Type B pancreatic cell (in vitro differentiated cells): ENCODE measurements at regions not wholly inside any gene's neighbourhood (a gene's known extent, or its start where the extent isn't known, plus 50 kb on each side); places are given as distances from the start of the nearest gene placed in this dataset.

Experiments
- DNase-seq: peaks from one replicate; pipeline ENCODE4 v3.0.0; 2021; ENCODE audit warnings: mixed read lengths; ENCODE audit not compliant: unreplicated experiment; ENCODE audit errors: extremely low spot score
- H3K27ac Mint-ChIP-seq: 2 replicates; pipeline ENCODE4 v1.8.0; 2021; ENCODE audit warnings: mild to moderate bottlenecking, mixed read lengths
- H3K27me3 Mint-ChIP-seq: 2 replicates; pipeline ENCODE4 v1.8.0; 2021; ENCODE audit warnings: mixed read lengths
- H3K36me3 Mint-ChIP-seq: 2 replicates; pipeline ENCODE4 v1.8.0; 2021; ENCODE audit warnings: mixed read lengths
- H3K4me1 Mint-ChIP-seq: one replicate; pipeline ENCODE4 v1.8.0; 2021; ENCODE audit warnings: mixed read lengths; ENCODE audit not compliant: unreplicated experiment
- H3K4me3 Mint-ChIP-seq: 2 replicates; pipeline ENCODE4 v1.8.0; 2021; ENCODE audit warnings: mild to moderate bottlenecking, mixed read lengths
- H3K9me3 Mint-ChIP-seq: 2 replicates; pipeline ENCODE4 v1.8.0; 2021; ENCODE audit warnings: mixed read lengths
- CTCF ChIP-seq: fragments of 200-600 bp; sonication (generic); conservative IDR thresholded peaks from 2 replicates; pipeline ENCODE4 v1.5.0; 2021; ENCODE audit warnings: antibody characterized with exemption, mild to moderate bottlenecking

GRCh38 chr10:118204292-118204943 is 137.7 kb downstream of the FAM204A start:
- DNase-seq, result no peak
- Mint-ChIP-seq H3K4me1 (peaks cover 2% of the 10 kb centered on the region), H3K4me3 (no peak overlapping the region), H3K9me3 (peaks cover 5% of the 10 kb centered on the region), H3K27ac (no peak overlapping the region), H3K36me3 (no peaks in the 10 kb centered on the region), H3K27me3 (no peaks in the 10 kb centered on the region)
- TF ChIP-seq CTCF, result no peak

- H3K36me3 Mint-ChIP-seq, result no peaks in the 10 kb centered on the region
- no peak for DNase-seq
- H3K9me3 Mint-ChIP-seq, result peaks cover 5% of the 10 kb centered on the region
- no peak overlapping the region for H3K27ac Mint-ChIP-seq
- H3K27me3 Mint-ChIP-seq, result no peaks in the 10 kb centered on the region
- H3K4me1 Mint-ChIP-seq, result no peaks in the 10 kb centered on the region
- no peak overlapping the region for H3K4me3 Mint-ChIP-seq
- no peak for TF ChIP-seq CTCF
Measured at GRCh38 chr10:118203461-118203860, 138.7 kb downstream of the FAM204A start.

GRCh38 chr10:118195729-118196128 is 146.4 kb downstream of the FAM204A start:
- Mint-ChIP-seq H3K36me3 (no peaks in the 10 kb centered on the region), H3K27ac (no peak overlapping the region), H3K4me1 (no peaks in the 10 kb centered on the region), H3K4me3 (no peak overlapping the region), H3K27me3 (peaks cover 4% of the 10 kb centered on the region), H3K9me3 (peaks cover 5% of the 10 kb centered on the region)
- TF ChIP-seq CTCF, result no peak
- DNase-seq, result no peak

- Mint-ChIP-seq H3K9me3 (peaks cover 5% of the 10 kb centered on the region), H3K36me3 (no peaks in the 10 kb centered on the region), H3K4me3 (no peak overlapping the region), H3K27ac (no peak overlapping the region), H3K4me1 (no peaks in the 10 kb centered on the region), H3K27me3 (peaks cover 12% of the 10 kb centered on the region)
- no peak for TF ChIP-seq CTCF
- DNase-seq, result no peak
Measured at GRCh38 chr10:118193642-118194041, 146.9 kb upstream of the RAB11FIP2 start.

GRCh38 chr10:118181021-118181420 is 134.3 kb upstream of the RAB11FIP2 start:
- no peak overlapping the region for H3K27ac Mint-ChIP-seq
- no peak for TF ChIP-seq CTCF
- no peak for DNase-seq
- H3K9me3 Mint-ChIP-seq, result peaks cover 7% of the 10 kb centered on the region
- no peaks in the 10 kb centered on the region for H3K27me3 Mint-ChIP-seq
- H3K36me3 Mint-ChIP-seq, result no peaks in the 10 kb centered on the region
- no peaks in the 10 kb centered on the region for H3K4me1 Mint-ChIP-seq
- no peak overlapping the region for H3K4me3 Mint-ChIP-seq

GRCh38 chr10:118175148-118175547 is 128.4 kb upstream of the RAB11FIP2 start:
- Mint-ChIP-seq H3K9me3 (peaks cover 12% of the 10 kb centered on the region), H3K27me3 (no peaks in the 10 kb centered on the region), H3K4me1 (no peaks in the 10 kb centered on the region), H3K36me3 (no peaks in the 10 kb centered on the region), H3K27ac (no peak overlapping the region), H3K4me3 (no peak overlapping the region)
- no peak for TF ChIP-seq CTCF
- no peak for DNase-seq
